ENCODE measurements at regions not wholly inside any gene's neighbourhood (a gene's known extent, or its start where the extent isn't known, plus 50 kb on each side); places are given as distances from the start of the nearest gene placed in this dataset.
A peak's percentile ranks its signal among the peaks of the same experiment; 100 is the strongest.

DNA sequence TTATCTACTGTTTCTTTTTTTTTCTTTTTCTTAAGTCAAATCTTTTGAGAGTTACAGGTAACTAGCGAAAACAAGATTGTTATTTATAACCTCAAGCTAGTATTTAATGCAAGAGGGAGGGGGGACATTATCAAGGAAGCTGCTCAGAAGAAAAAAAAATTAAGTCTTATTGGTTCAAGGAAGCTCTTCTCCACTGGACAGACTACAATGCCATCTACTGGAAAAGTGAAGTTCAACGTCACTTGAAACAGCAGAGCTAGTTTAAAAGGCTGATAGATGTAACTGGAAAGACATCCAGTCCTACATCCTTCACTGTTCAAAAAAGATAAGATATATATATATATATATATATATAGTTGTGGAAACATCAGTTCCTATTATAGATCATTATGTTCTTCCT is 418.0 kb upstream of the PSMD7 start:
- H3K14ac ChIP-seq (ENCODE audit: low read length): no peak overlapping the region
- H3K18ac ChIP-seq (ENCODE audit: low read length): no peak overlapping the region
- H2BK5ac ChIP-seq (ENCODE audit: low read depth, low read length, poor library complexity): no peak overlapping the region
- no peak overlapping the region for H4K91ac ChIP-seq (ENCODE audit: low read depth, low read length)
- H2AK5ac ChIP-seq (ENCODE audit: low read length): no peak overlapping the region
- no peaks in the 10 kb centered on the region for H3K79me1 ChIP-seq (ENCODE audit: low read length)
- H2AFZ ChIP-seq (ENCODE audit: insufficient read depth, low read length, poor library complexity): no peak overlapping the region
- H3K9me3 ChIP-seq (ENCODE audit: insufficient read depth, low read depth, low read length): no peaks in the 10 kb centered on the region
- H2BK12ac ChIP-seq (ENCODE audit: low read length): no peak overlapping the region
- DNase-seq: peak; percentile 15 to 63
- no peaks in the 10 kb centered on the region for H3K36me3 ChIP-seq (ENCODE audit: control insufficient read depth in 1 of 2, insufficient read depth in 2 of 2, low read length in 2 of 2)
- H3K23ac ChIP-seq (ENCODE audit: low read length): no peak overlapping the region
- H3K4ac ChIP-seq (ENCODE audit: low read depth, low read length): no peak overlapping the region
- H3K4me2 ChIP-seq (ENCODE audit: low read length): no peak overlapping the region
- WGBS (ENCODE audit: extremely low coverage, insufficient coverage, insufficient read length): no CpG with 5 or more reads among the region's 2 CpGs
- H3K79me2 ChIP-seq (ENCODE audit: control insufficient read depth, insufficient read depth, low read length, poor library complexity): no peaks in the 10 kb centered on the region
- no peak overlapping the region for H4K12ac ChIP-seq (ENCODE audit: low read depth, low read length)
- no peaks in the 10 kb centered on the region for H3K4me1 ChIP-seq (ENCODE audit: control insufficient read depth in 1 of 2, insufficient read depth in 2 of 2, low read length in 2 of 2)
- no peaks in the 10 kb centered on the region for H3K27me3 ChIP-seq (ENCODE audit: insufficient read depth, low read length)
- H3K4me3 ChIP-seq (ENCODE audit: low read depth, low read length): no peak overlapping the region
- H2BK120ac ChIP-seq (ENCODE audit: insufficient read depth, low read length, poor library complexity): no peak overlapping the region
- no peak overlapping the region for H3K27ac ChIP-seq (ENCODE audit: low read depth, low read length)
- H3K9ac ChIP-seq (ENCODE audit: low read length): no peak overlapping the region
- no peak overlapping the region for H4K8ac ChIP-seq (ENCODE audit: low read depth, low read length)

DNA sequence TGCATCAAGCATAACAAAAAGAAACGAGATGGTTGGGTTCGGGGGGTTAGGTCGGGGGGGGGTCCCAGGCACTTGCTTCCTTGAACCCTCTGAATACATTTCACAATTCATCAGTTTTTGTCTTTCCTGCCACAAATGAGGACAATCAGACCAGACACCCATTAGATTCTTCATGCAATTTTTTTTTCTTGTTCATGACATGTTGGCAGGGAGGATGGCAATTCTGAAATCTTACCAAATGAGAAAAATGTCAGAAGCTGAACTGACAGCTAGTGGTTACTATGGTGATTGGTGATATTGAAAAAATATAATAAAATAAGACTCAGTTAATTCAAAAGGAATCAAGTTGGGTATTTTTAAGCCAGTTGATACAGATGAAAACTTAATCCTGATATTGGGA is 419.5 kb upstream of the PSMD7 start:
- Histone ChIP-seq H3K27ac (ENCODE audit: low read depth, low read length) (no peak overlapping the region), H2BK120ac (ENCODE audit: insufficient read depth, low read length, poor library complexity) (no peak overlapping the region), H3K23ac (ENCODE audit: low read length) (no peak overlapping the region), H3K4me3 (ENCODE audit: low read depth, low read length) (no peak overlapping the region), H3K9me3 (ENCODE audit: insufficient read depth, low read depth, low read length) (no peaks in the 10 kb centered on the region), H3K4me2 (ENCODE audit: low read length) (no peak overlapping the region), H3K36me3 (ENCODE audit: control insufficient read depth in 1 of 2, insufficient read depth in 2 of 2, low read length in 2 of 2) (no peaks in the 10 kb centered on the region), H3K79me2 (ENCODE audit: control insufficient read depth, insufficient read depth, low read length, poor library complexity) (no peaks in the 10 kb centered on the region), H3K9ac (ENCODE audit: low read length) (no peak overlapping the region), H2AK5ac (ENCODE audit: low read length) (no peak overlapping the region), H3K18ac (ENCODE audit: low read length) (no peak overlapping the region), H2BK5ac (ENCODE audit: low read depth, low read length, poor library complexity) (no peak overlapping the region), H4K8ac (ENCODE audit: low read depth, low read length) (no peak overlapping the region), H4K12ac (ENCODE audit: low read depth, low read length) (no peak overlapping the region), H3K79me1 (ENCODE audit: low read length) (no peaks in the 10 kb centered on the region), H3K27me3 (ENCODE audit: insufficient read depth, low read length) (no peaks in the 10 kb centered on the region), H4K91ac (ENCODE audit: low read depth, low read length) (no peak overlapping the region), H3K4me1 (ENCODE audit: control insufficient read depth in 1 of 2, insufficient read depth in 2 of 2, low read length in 2 of 2) (no peaks in the 10 kb centered on the region), H2AFZ (ENCODE audit: insufficient read depth, low read length, poor library complexity) (no peak overlapping the region), H3K14ac (ENCODE audit: low read length) (no peak overlapping the region), H2BK12ac (ENCODE audit: low read length) (no peak overlapping the region), H3K4ac (ENCODE audit: low read depth, low read length) (no peak overlapping the region)
- WGBS (ENCODE audit: extremely low coverage, insufficient coverage, insufficient read length): no CpG with 5 or more reads among the region's 3 CpGs
- DNase-seq: no peak

DNA sequence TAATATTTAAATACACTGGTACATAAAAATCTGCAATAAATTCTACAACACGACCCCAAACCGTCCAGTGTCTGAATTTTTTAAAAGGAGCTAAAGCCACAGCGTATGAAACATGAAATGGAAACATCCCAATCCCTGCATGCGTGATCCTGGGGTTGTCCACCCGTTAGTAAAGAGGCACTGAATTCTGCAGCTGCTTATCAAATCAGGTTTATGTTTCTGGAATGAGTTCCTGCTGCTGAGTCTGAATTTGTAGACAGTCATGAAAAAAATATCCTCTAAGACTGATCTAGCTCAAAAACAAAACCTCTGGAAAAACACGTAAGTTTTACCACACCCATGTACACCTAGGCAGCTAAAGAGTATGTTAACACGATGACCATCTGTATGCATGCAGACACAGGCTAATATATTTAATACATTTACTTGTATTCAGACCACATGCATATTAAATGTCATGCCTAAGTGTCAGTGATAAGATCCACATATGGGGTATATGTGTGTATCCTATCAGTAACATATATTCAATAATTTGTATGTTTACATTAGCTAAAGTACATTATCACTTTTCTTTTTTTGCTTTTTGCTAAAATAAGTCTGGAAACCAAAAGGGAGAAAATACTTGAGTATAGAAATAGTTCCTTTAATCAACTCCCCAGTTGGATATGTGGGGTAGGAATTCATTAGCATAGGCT is 420.5 kb upstream of the PSMD7 start:
- Histone ChIP-seq H3K79me1 (ENCODE audit: low read length) (no peaks in the 10 kb centered on the region), H4K12ac (ENCODE audit: low read depth, low read length) (no peak overlapping the region), H3K27ac (ENCODE audit: low read depth, low read length) (no peak overlapping the region), H3K23ac (ENCODE audit: low read length) (no peak overlapping the region), H3K14ac (ENCODE audit: low read length) (no peak overlapping the region), H2BK120ac (ENCODE audit: insufficient read depth, low read length, poor library complexity) (no peak overlapping the region), H3K4me1 (ENCODE audit: control insufficient read depth in 1 of 2, insufficient read depth in 2 of 2, low read length in 2 of 2) (no peaks in the 10 kb centered on the region), H3K27me3 (ENCODE audit: insufficient read depth, low read length) (no peaks in the 10 kb centered on the region), H4K91ac (ENCODE audit: low read depth, low read length) (no peak overlapping the region), H3K18ac (ENCODE audit: low read length) (no peak overlapping the region), H3K79me2 (ENCODE audit: control insufficient read depth, insufficient read depth, low read length, poor library complexity) (no peaks in the 10 kb centered on the region), H3K4me3 (ENCODE audit: low read depth, low read length) (no peak overlapping the region), H2AFZ (ENCODE audit: insufficient read depth, low read length, poor library complexity) (no peak overlapping the region), H3K9me3 (ENCODE audit: insufficient read depth, low read depth, low read length) (no peaks in the 10 kb centered on the region), H3K36me3 (ENCODE audit: control insufficient read depth in 1 of 2, insufficient read depth in 2 of 2, low read length in 2 of 2) (no peaks in the 10 kb centered on the region), H2BK5ac (ENCODE audit: low read depth, low read length, poor library complexity) (no peak overlapping the region), H2AK5ac (ENCODE audit: low read length) (no peak overlapping the region), H2BK12ac (ENCODE audit: low read length) (no peak overlapping the region), H3K9ac (ENCODE audit: low read length) (no peak overlapping the region), H4K8ac (ENCODE audit: low read depth, low read length) (no peak overlapping the region), H3K4me2 (ENCODE audit: low read length) (no peak overlapping the region), H3K4ac (ENCODE audit: low read depth, low read length) (no peak overlapping the region)
- DNase-seq: no peak
- WGBS (ENCODE audit: extremely low coverage, insufficient coverage, insufficient read length): no CpG with 5 or more reads among the region's 7 CpGs

DNA sequence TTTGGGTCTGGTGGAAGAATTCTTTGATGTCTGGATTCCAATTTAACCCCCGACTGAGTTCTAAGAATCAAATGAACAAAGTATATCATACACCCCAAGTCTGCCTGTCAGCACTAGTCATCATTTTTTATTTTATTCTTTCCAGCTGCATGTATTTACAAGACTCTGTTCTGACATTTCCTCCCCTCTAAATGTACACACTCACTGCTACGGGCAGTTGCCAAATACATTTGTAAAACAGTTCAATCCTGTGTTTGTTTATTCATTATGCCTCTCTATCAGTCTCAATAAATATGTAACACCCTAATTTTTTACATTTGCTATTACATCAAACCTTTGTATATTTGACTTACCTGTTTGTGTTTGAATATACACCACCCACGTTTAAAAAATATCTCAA is 422.3 kb upstream of the PSMD7 start:
- Histone ChIP-seq H2BK120ac (ENCODE audit: insufficient read depth, low read length, poor library complexity) (no peak overlapping the region), H3K79me1 (ENCODE audit: low read length) (no peaks in the 10 kb centered on the region), H2AFZ (ENCODE audit: insufficient read depth, low read length, poor library complexity) (no peak overlapping the region), H3K4me2 (ENCODE audit: low read length) (no peak overlapping the region), H2BK12ac (ENCODE audit: low read length) (no peak overlapping the region), H3K9ac (ENCODE audit: low read length) (no peak overlapping the region), H3K18ac (ENCODE audit: low read length) (no peak overlapping the region), H4K91ac (ENCODE audit: low read depth, low read length) (no peak overlapping the region), H2BK5ac (ENCODE audit: low read depth, low read length, poor library complexity) (no peak overlapping the region), H3K4ac (ENCODE audit: low read depth, low read length) (no peak overlapping the region), H3K14ac (ENCODE audit: low read length) (no peak overlapping the region), H2AK5ac (ENCODE audit: low read length) (no peak overlapping the region), H3K23ac (ENCODE audit: low read length) (no peak overlapping the region), H4K12ac (ENCODE audit: low read depth, low read length) (no peak overlapping the region), H3K27me3 (ENCODE audit: insufficient read depth, low read length) (no peaks in the 10 kb centered on the region), H3K9me3 (ENCODE audit: insufficient read depth, low read depth, low read length) (no peaks in the 10 kb centered on the region), H3K79me2 (ENCODE audit: control insufficient read depth, insufficient read depth, low read length, poor library complexity) (no peaks in the 10 kb centered on the region), H3K4me3 (ENCODE audit: low read depth, low read length) (no peak overlapping the region), H3K27ac (ENCODE audit: low read depth, low read length) (no peak overlapping the region), H3K36me3 (ENCODE audit: control insufficient read depth in 1 of 2, insufficient read depth in 2 of 2, low read length in 2 of 2) (no peaks in the 10 kb centered on the region), H4K8ac (ENCODE audit: low read depth, low read length) (no peak overlapping the region), H3K4me1 (ENCODE audit: control insufficient read depth in 1 of 2, insufficient read depth in 2 of 2, low read length in 2 of 2) (no peaks in the 10 kb centered on the region)
- no peak for DNase-seq
- no CpG with 5 or more reads among the region's 3 CpGs for WGBS (ENCODE audit: extremely low coverage, insufficient coverage, insufficient read length)
